Psoas muscle (tissue), 7 donors: ENCODE measurements at regions not wholly inside any gene's neighbourhood (a gene's known extent, or its start where the extent isn't known, plus 50 kb on each side); places are given as distances from the start of the nearest gene placed in this dataset.

Experiments used
- ATAC-seq, 4 donors: fragments of 200-7000 bp; cut with Tn5 transposase; one replicate each; pipeline ENCODE4 v1.9.1; 2020; ENCODE audit warnings: moderate library complexity in 3 of 4, mild to moderate bottlenecking in 2 of 4
- DNase-seq, 2 donors: peaks; one replicate each; pipeline ENCODE4 v3.0.0-alpha.2; 2020
- H3K27ac ChIP-seq: fragments of 200-600 bp; one replicate; pipeline ENCODE4 v1.8.0; 2022
- H3K27me3 ChIP-seq, 3 donors: fragments of 200-600 bp in 1 of 3; one replicate each; pipeline versions ENCODE4 v1.6.1 to v1.8.0; 2013 to 2022; ENCODE audit warnings: low read length in 2 of 3, mild to moderate bottlenecking in 2 of 3, moderate library complexity in 1 of 3; ENCODE audit not compliant: insufficient read depth in 3 of 3
- H3K36me3 ChIP-seq, 2 donors: fragments of 200-600 bp in 1 of 2; one replicate each; pipeline versions ENCODE4 v1.6.1 to v1.8.0; 2013 to 2022; ENCODE audit warnings: low read depth in 1 of 2, mild to moderate bottlenecking in 1 of 2, moderate library complexity in 1 of 2; ENCODE audit not compliant: insufficient read depth in 1 of 2
- H3K4me1 ChIP-seq: fragments of 200-600 bp; one replicate; pipeline ENCODE4 v1.8.0; 2022
- H3K4me3 ChIP-seq: fragments of 200-600 bp; one replicate; pipeline ENCODE4 v1.8.0; 2022; ENCODE audit warnings: mild to moderate bottlenecking
- H3K9me3 ChIP-seq: fragments of 200-600 bp; one replicate; pipeline ENCODE4 v1.8.0; 2022
- WGBS, 3 donors: extraction: QIAGEN DNeasy Blood & Tissue Kit; methylation state at CpG; one replicate each; pipeline versions ENCODE4 v1.1.6 to v1.1.7; 2013; 5-methylcytosine and 5-hydroxymethylcytosine counted together
- intact Hi-C, 2 donors: fragments of 100-400 bp; cut with DNase I; formaldehyde crosslinking; loops; one replicate each; pipeline versions ENCODE4 v1.11.0 to v1.14.2; 2022
- TF ChIP-seq, protein P1 (sequence below): fragments of 200-600 bp; IDR thresholded peaks from one replicate; pipeline ENCODE4 v1.8.0; 2022; ENCODE audit warnings: antibody characterized with exemption
- donor health status: healthy with polysubstance abuse.
- donor health status: DM: no; HTN: no; CAD: no; lungs with moderate emphysema.
- donor health status: Bipolar disorder and iron deficiency.
- donor health status: healthy.
- donor health status: DM: yes; HTN: yes; CAD: no.
- donor health status: DM: no; HTN: no; CAD: no.
- donor health status: DM: yes; HTN: yes; CAD: no.

DNA sequence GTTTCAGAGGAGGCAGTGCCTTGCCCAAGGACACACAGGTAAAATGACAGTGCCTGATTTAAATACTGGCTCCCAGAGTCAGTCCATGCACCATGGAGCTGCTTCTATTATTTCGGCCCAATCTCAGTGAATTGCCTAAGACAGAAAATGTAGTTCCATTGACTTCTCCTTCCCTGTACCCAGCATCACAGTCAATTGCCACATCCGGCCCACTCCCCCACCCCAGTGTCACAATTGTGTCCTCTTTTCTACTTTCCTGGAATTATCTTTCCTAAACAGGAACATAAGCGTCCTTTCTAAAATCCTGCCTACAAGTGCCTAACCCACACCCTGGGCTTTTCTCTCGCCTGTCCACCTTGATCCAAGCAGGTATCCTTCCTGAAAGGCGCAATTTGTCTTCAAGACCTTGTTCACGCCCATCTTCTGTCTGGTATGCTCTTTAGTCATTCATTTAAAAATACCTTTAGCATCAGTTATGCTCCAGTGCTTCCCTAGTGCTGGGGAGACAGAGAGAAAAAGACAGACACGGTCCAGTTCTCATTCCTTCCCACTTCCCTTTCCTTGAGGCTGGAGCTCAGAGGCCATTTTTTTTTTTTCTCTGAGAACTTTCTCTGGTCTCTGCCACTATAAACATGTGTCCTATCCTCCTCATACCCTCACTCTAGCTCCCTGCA is 411.4 kb downstream of the LIG4 start:
- no peaks in the 10 kb centered on the region for H3K4me1 ChIP-seq
- intact Hi-C loops = no loop called here
- no peak overlapping the region for H3K27ac ChIP-seq
- WGBS, 3 donors = 77 to 81% (median 79%) methylated on average over 7 of the region's 7 CpGs
- no peaks in the 10 kb centered on the region for H3K27me3 ChIP-seq
- H3K9me3 ChIP-seq = no peaks in the 10 kb centered on the region
- ATAC-seq (no peak), DNase-seq (no peak)
- H3K36me3 ChIP-seq = no peaks in the 10 kb centered on the region
- TF ChIP-seq, protein P1, sequence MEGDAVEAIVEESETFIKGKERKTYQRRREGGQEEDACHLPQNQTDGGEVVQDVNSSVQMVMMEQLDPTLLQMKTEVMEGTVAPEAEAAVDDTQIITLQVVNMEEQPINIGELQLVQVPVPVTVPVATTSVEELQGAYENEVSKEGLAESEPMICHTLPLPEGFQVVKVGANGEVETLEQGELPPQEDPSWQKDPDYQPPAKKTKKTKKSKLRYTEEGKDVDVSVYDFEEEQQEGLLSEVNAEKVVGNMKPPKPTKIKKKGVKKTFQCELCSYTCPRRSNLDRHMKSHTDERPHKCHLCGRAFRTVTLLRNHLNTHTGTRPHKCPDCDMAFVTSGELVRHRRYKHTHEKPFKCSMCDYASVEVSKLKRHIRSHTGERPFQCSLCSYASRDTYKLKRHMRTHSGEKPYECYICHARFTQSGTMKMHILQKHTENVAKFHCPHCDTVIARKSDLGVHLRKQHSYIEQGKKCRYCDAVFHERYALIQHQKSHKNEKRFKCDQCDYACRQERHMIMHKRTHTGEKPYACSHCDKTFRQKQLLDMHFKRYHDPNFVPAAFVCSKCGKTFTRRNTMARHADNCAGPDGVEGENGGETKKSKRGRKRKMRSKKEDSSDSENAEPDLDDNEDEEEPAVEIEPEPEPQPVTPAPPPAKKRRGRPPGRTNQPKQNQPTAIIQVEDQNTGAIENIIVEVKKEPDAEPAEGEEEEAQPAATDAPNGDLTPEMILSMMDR = no peak
- no peak overlapping the region for H3K4me3 ChIP-seq

DNA sequence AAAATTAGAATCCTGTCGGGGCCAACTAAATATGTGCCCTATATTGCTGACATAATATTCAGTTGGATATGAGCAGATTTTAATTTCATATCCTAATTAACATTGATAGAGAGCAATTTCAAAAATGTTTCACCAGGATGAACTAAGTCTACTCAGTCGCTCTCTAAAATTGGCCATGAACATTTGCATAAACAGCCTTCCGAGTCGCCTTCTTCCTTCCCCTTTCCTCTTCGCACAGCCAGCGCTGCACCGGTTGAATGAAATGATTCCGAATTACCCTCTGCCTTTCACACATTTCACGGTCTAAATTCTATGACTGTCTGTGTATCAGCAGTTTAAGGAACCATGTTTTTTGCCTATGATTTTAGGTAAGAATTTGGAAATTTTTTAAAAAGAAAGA is 413.7 kb downstream of the LIG4 start:
- Histone ChIP-seq H3K36me3 (no peaks in the 10 kb centered on the region), H3K9me3 (no peaks in the 10 kb centered on the region), H3K4me3 (no peak overlapping the region), H3K27me3 (no peaks in the 10 kb centered on the region), H3K27ac (no peak overlapping the region), H3K4me1 (no peaks in the 10 kb centered on the region)
- DNase-seq = no peak
- intact Hi-C loops = no loop called here
- 62 to 73% (median 68%) methylated on average over 9 of the region's 9 CpGs for WGBS, 3 donors
- no peak for ATAC-seq
- TF ChIP-seq, protein P1 = no peak

DNA sequence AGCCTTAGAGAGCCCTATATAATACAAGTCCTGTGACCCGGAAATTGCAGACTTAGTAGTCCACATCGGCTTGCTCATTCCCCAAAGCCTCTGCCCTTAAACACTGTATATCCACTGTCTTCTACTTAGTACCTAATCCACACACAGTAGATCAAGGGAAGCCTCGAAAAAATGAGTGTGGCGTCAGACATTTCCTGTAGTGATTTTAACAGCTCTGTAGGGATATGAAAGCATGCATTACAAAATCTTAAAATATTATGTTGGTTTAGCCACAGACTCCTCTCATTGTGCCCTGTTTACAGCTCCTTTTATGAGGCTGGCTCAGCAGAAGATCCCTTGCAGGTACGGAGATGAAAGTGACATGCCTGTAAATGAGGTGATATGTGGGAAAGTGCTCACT is 416.3 kb downstream of the LIG4 start:
- Histone ChIP-seq H3K4me3 (no peak overlapping the region), H3K4me1 (no peaks in the 10 kb centered on the region), H3K27me3 (no peaks in the 10 kb centered on the region), H3K9me3 (no peaks in the 10 kb centered on the region), H3K36me3 (no peaks in the 10 kb centered on the region), H3K27ac (no peak overlapping the region)
- 29 to 35% (median 33%) methylated on average over 5 of the region's 5 CpGs for WGBS, 3 donors
- intact Hi-C loops = no loop called here
- no peak for ATAC-seq
- no peak for DNase-seq
- TF ChIP-seq, protein P1 = no peak

DNA sequence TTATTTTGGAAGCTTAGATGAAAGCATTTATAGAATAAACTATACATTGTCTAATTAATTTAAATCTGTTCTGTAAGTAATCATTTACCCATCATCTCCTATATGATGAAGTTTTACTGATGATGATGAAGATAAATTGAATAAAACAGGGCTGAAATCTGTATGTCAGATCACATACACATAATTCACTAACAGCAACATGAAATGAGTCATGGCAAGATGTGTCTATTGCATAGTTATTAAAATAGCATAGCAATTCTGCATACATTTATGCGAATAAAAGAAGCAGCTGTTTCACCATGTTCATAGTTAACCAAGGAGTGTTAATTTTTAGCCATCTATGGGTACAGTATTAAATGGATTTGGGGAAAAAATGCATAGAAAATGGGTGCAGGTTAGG is 424.9 kb downstream of the LIG4 start:
- Histone ChIP-seq H3K9me3 (no peaks in the 10 kb centered on the region), H3K36me3 (no peaks in the 10 kb centered on the region), H3K27me3 (no peaks in the 10 kb centered on the region), H3K4me1 (no peaks in the 10 kb centered on the region), H3K4me3 (no peak overlapping the region), H3K27ac (no peak overlapping the region)
- 72 to 74% (median 72%) methylated on average over 1 of the region's 1 CpG for WGBS, 3 donors
- DNase-seq (no peak), ATAC-seq (no peak)
- TF ChIP-seq, protein P1 = no peak
- intact Hi-C loops = no loop called here
